Hepatocyte (in vitro differentiated cells): ENCODE measurements at regions not wholly inside any gene's neighbourhood (a gene's known extent, or its start where the extent isn't known, plus 50 kb on each side); places are given as distances from the start of the nearest gene placed in this dataset.

Experiments used
- DNase-seq: peaks from one replicate; pipeline ENCODE4 v3.0.0-alpha.2; 2016; ENCODE audit warnings: low spot score
- H2AFZ ChIP-seq: fragments of 200-600 bp; sonication (generic); 2 replicates; pipeline ENCODE4 v1.6.0; 2016; ENCODE audit warnings: antibody characterized with exemption, mild to moderate bottlenecking
- H3K27ac ChIP-seq: fragments of 200-600 bp; sonication (generic); 2 replicates; pipeline ENCODE4 v1.5.1; 2016; ENCODE audit warnings: mild to moderate bottlenecking
- H3K27me3 ChIP-seq: fragments of 200-600 bp; sonication (generic); 2 replicates; pipeline ENCODE4 v1.6.1; 2016
- H3K36me3 ChIP-seq: fragments of 200-600 bp; sonication (generic); replicated peaks from 2 replicates; pipeline ENCODE4 v1.5.1; 2016; ENCODE audit warnings: low read depth; ENCODE audit not compliant: insufficient read depth
- H3K4me1 ChIP-seq: fragments of 200-600 bp; sonication (generic); 2 replicates; pipeline ENCODE4 v1.5.1; 2016; ENCODE audit warnings: mild to moderate bottlenecking, moderate library complexity; ENCODE audit not compliant: insufficient read depth
- H3K4me2 ChIP-seq: fragments of 200-600 bp; sonication (generic); 2 replicates; pipeline ENCODE4 v1.6.0; 2016
- H3K4me3 ChIP-seq: fragments of 200-600 bp; sonication (generic); 2 replicates; pipeline ENCODE4 v1.5.1; 2016; ENCODE audit warnings: mild to moderate bottlenecking
- H3K79me2 ChIP-seq: fragments of 200-600 bp; sonication (generic); 2 replicates; pipeline ENCODE4 v1.6.0; 2017; ENCODE audit warnings: mild to moderate bottlenecking
- H3K9me2 ChIP-seq: fragments of 200-600 bp; sonication (generic); replicated peaks from 2 replicates; pipeline ENCODE4 v1.6.0; 2017; ENCODE audit warnings: mild to moderate bottlenecking; ENCODE audit not compliant: insufficient read depth
- H3K9me3 ChIP-seq: fragments of 200-600 bp; sonication (generic); 2 replicates; pipeline ENCODE4 v1.5.1; 2016; ENCODE audit warnings: low read depth, mild to moderate bottlenecking
- H4K20me1 ChIP-seq: fragments of 200-600 bp; sonication (generic); 2 replicates; pipeline ENCODE4 v1.6.0; 2016; ENCODE audit warnings: mild to moderate bottlenecking; ENCODE audit not compliant: insufficient read depth, poor library complexity, severe bottlenecking
- CTCF ChIP-seq: fragments of 200-600 bp; sonication (generic); IDR thresholded peaks from 2 replicates; pipeline ENCODE4 v1.5.1; 2016; ENCODE audit warnings: antibody characterized with exemption, mild to moderate bottlenecking; ENCODE audit not compliant: poor library complexity
- EZH2 ChIP-seq: fragments of 200-600 bp; sonication (generic); IDR thresholded peaks from 2 replicates; pipeline ENCODE4 v1.6.1; 2016; ENCODE audit warnings: antibody characterized with exemption, mild to moderate bottlenecking, borderline replicate concordance
- EZH2phosphoT487 ChIP-seq: fragments of 200-600 bp; sonication (generic); IDR thresholded peaks from one replicate; pipeline ENCODE4 v1.6.1; 2018; ENCODE audit warnings: antibody characterized with exemption, mild to moderate bottlenecking, low read depth, moderate library complexity; ENCODE audit not compliant: unreplicated experiment, severe bottlenecking
- WGBS: methylation state at CpG from one replicate; pipeline ENCODE4 v1.1.6; 2016; ENCODE audit warnings: low lambda C conversion rate; ENCODE audit errors: missing lambda C conversion rate; 5-methylcytosine and 5-hydroxymethylcytosine counted together

- H3K9me3 ChIP-seq: no peaks in the 10 kb centered on the region
- H3K4me2 ChIP-seq: no peak overlapping the region
- H3K79me2 ChIP-seq: no peaks in the 10 kb centered on the region
- H2AFZ ChIP-seq: no peak overlapping the region
- H3K36me3 ChIP-seq: no peaks in the 10 kb centered on the region
- H3K9me2 ChIP-seq: no peaks in the 10 kb centered on the region
- H3K4me3 ChIP-seq: no peak overlapping the region
- TF ChIP-seq EZH2 (no peak), CTCF (no peak), EZH2phosphoT487 (no peak)
- H3K27ac ChIP-seq: no peak overlapping the region
- DNase-seq: no peak
- H4K20me1 ChIP-seq: no peaks in the 10 kb centered on the region
- H3K4me1 ChIP-seq: peaks cover 4% of the 10 kb centered on the region
- no peaks in the 10 kb centered on the region for H3K27me3 ChIP-seq
Measured at GRCh38 chr1:29636936-29637335, 400.6 kb downstream of the PTPRU start.

DNA sequence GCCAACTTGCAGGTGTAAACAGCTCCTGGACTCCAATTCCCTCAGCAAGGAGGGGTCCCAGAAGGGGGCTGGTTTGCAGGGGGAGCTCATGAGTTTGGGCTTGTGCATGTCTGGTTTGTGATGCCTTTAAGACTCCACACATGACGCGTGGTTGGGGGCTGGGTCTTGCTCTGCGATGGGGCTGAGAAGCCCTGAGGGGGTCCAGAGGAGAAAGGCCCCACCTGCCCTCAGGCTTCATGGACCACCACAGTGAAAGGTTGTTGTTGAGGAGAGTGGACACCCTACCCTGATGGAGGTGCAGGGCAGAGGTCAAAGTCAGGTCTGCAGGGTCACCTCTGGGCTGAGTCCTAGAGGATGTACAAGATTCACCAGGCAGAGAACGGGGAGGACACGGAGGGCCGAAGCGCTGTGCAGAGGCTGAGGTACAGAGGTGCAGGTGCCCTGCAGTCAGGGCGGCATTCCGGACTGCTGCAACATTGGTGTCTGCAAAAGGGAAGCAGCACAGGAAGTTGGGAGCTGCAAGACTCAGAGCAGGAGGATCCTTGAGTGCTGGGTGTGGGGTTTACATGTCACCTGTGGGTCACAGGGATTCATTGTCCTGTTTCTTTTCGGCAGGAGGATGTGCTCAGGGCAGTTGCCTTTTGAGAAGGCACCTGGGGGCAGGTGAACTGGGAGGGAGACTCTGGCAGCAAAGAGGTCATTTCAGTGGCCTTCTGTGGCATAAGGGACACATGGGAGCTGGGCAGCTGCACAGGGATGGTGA, 399.4 kb downstream of the PTPRU start:
- Histone ChIP-seq H3K4me3 (no peak overlapping the region), H2AFZ (no peak overlapping the region), H3K27ac (no peak overlapping the region), H3K4me2 (no peak overlapping the region), H3K9me2 (no peaks in the 10 kb centered on the region), H3K4me1 (peaks cover 4% of the 10 kb centered on the region), H3K9me3 (no peaks in the 10 kb centered on the region), H3K27me3 (no peaks in the 10 kb centered on the region), H4K20me1 (no peaks in the 10 kb centered on the region), H3K79me2 (no peaks in the 10 kb centered on the region), H3K36me3 (no peaks in the 10 kb centered on the region)
- TF ChIP-seq EZH2phosphoT487: no peak
- no peak for TF ChIP-seq EZH2
- no peak for TF ChIP-seq CTCF
- WGBS: 96% methylated on average over 10 of the region's 10 CpGs
- DNase-seq: no peak

- Histone ChIP-seq H3K36me3 (no peaks in the 10 kb centered on the region), H3K79me2 (no peaks in the 10 kb centered on the region), H2AFZ (no peak overlapping the region), H3K4me2 (no peak overlapping the region), H3K27ac (no peak overlapping the region), H3K4me1 (peaks cover 4% of the 10 kb centered on the region), H3K9me3 (no peaks in the 10 kb centered on the region), H3K27me3 (no peaks in the 10 kb centered on the region), H4K20me1 (no peaks in the 10 kb centered on the region), H3K4me3 (no peak overlapping the region), H3K9me2 (no peaks in the 10 kb centered on the region)
- no peak for DNase-seq
- 92% methylated on average over 7 of the region's 7 CpGs for WGBS
- no peak for TF ChIP-seq EZH2phosphoT487
- no peak for TF ChIP-seq CTCF
- no peak for TF ChIP-seq EZH2
Measured at GRCh38 chr1:29634746-29635335, 398.5 kb downstream of the PTPRU start.
